ENCODE measurements at regions not wholly inside any gene's neighbourhood (a gene's known extent, or its start where the extent isn't known, plus 50 kb on each side); places are given as distances from the start of the nearest gene placed in this dataset.

GRCh38 chr3:177287231-177287630 lies 89.9 kb upstream of the TBL1XR1 start:
- Mint-ChIP-seq H3K4me1 (peaks cover 36% of the 10 kb centered on the region), H3K36me3 (ENCODE audit: low read depth) (no peaks in the 10 kb centered on the region), H3K27ac (peak overlapping the region; percentile 38), H3K27me3 (ENCODE audit: low read depth, poor library complexity) (peaks cover 7% of the 10 kb centered on the region), H3K9me3 (no peaks in the 10 kb centered on the region), H3K4me3 (no peak overlapping the region)
- no peak for DNase-seq
- no peak for TF ChIP-seq CTCF (IDR thresholded peaks at IDR 0.05)

GRCh38 chr3:177290633-177291032 lies 93.4 kb upstream of the TBL1XR1 start:
- H3K27me3 Mint-ChIP-seq (ENCODE audit: low read depth, poor library complexity): peaks cover 7% of the 10 kb centered on the region
- no peak for TF ChIP-seq CTCF (IDR thresholded peaks at IDR 0.05)
- H3K27ac Mint-ChIP-seq: no peak overlapping the region
- H3K36me3 Mint-ChIP-seq (ENCODE audit: low read depth): no peaks in the 10 kb centered on the region
- no peak for DNase-seq
- no peaks in the 10 kb centered on the region for H3K9me3 Mint-ChIP-seq
- no peak overlapping the region for H3K4me3 Mint-ChIP-seq
- H3K4me1 Mint-ChIP-seq: peaks cover 23% of the 10 kb centered on the region

- Mint-ChIP-seq H3K4me3 (no peak overlapping the region), H3K27ac (peak overlapping the region; percentile 19), H3K9me3 (no peaks in the 10 kb centered on the region)
These were observed 96.9 kb upstream of the TBL1XR1 start for GRCh38 chr3:177294221-177294620.

GRCh38 chr3:177295116-177295515 lies 97.8 kb upstream of the TBL1XR1 start:
- Mint-ChIP-seq H3K27me3 (ENCODE audit: low read depth, poor library complexity) (no peaks in the 10 kb centered on the region), H3K4me3 (no peak overlapping the region), H3K36me3 (ENCODE audit: low read depth) (no peaks in the 10 kb centered on the region), H3K9me3 (no peaks in the 10 kb centered on the region), H3K27ac (no peak overlapping the region), H3K4me1 (peaks cover 5% of the 10 kb centered on the region)
- no peak for DNase-seq
- TF ChIP-seq CTCF (IDR thresholded peaks at IDR 0.05): no peak

More at GRCh38 chr3:177294221-177294620, 96.9 kb upstream of the TBL1XR1 start:
- no peak for TF ChIP-seq CTCF (IDR thresholded peaks at IDR 0.05)
- no peaks in the 10 kb centered on the region for H3K36me3 Mint-ChIP-seq (ENCODE audit: low read depth)
- H3K27me3 Mint-ChIP-seq (ENCODE audit: low read depth, poor library complexity): peaks cover 4% of the 10 kb centered on the region
- peaks cover 5% of the 10 kb centered on the region for H3K4me1 Mint-ChIP-seq
- DNase-seq: no peak

- Mint-ChIP-seq H3K4me3 (no peak overlapping the region), H3K36me3 (ENCODE audit: low read depth) (no peaks in the 10 kb centered on the region), H3K27ac (peak overlapping the region; percentile 89)
These were observed 102.0 kb upstream of the TBL1XR1 start for GRCh38 chr3:177299250-177299649.

More at GRCh38 chr3:177299250-177299649, 102.0 kb upstream of the TBL1XR1 start:
- DNase-seq: no peak
- peaks cover 23% of the 10 kb centered on the region for H3K4me1 Mint-ChIP-seq
- peaks cover 7% of the 10 kb centered on the region for H3K9me3 Mint-ChIP-seq
- no peak for TF ChIP-seq CTCF (IDR thresholded peaks at IDR 0.05)
- no peaks in the 10 kb centered on the region for H3K27me3 Mint-ChIP-seq (ENCODE audit: low read depth, poor library complexity)
